Activated T-helper 17 cell treated with anti-CD3 and anti-CD28 coated beads, Interleukin-2, amount 50 U/mL, for 72 hours (primary cell): ENCODE measurements at regions not wholly inside any gene's neighbourhood (a gene's known extent, or its start where the extent isn't known, plus 50 kb on each side); places are given as distances from the start of the nearest gene placed in this dataset.
"Not testable (repeated sequence)": the region's sequence is repeated elsewhere in the genome, so short reads cannot be mapped to it uniquely, and the experiment has no call there.

Experiments
- ATAC-seq: fragments of 150-1000 bp; cut with Tn5 transposase; replicated peaks from 2 replicates; pipeline ENCODE4 v1.10.0; 2021; ENCODE audit warnings: mild to moderate bottlenecking, moderate library complexity
- H3K27ac Mint-ChIP-seq: one replicate; pipeline ENCODE4 v1.8.0; 2022; ENCODE audit warnings: mixed read lengths
- H3K27me3 Mint-ChIP-seq: one replicate; pipeline ENCODE4 v1.8.0; 2022; ENCODE audit warnings: mixed read lengths
- H3K36me3 Mint-ChIP-seq: one replicate; pipeline ENCODE4 v1.8.0; 2022; ENCODE audit warnings: low read depth, mild to moderate bottlenecking, mixed read lengths
- H3K4me1 Mint-ChIP-seq: one replicate; pipeline ENCODE4 v1.8.0; 2022; ENCODE audit warnings: mixed read lengths
- H3K4me3 Mint-ChIP-seq: one replicate; pipeline ENCODE4 v1.8.0; 2022; ENCODE audit warnings: mild to moderate bottlenecking, mixed read lengths
- H3K9me3 Mint-ChIP-seq: one replicate; pipeline ENCODE4 v1.8.0; 2022; ENCODE audit warnings: mixed read lengths

DNA sequence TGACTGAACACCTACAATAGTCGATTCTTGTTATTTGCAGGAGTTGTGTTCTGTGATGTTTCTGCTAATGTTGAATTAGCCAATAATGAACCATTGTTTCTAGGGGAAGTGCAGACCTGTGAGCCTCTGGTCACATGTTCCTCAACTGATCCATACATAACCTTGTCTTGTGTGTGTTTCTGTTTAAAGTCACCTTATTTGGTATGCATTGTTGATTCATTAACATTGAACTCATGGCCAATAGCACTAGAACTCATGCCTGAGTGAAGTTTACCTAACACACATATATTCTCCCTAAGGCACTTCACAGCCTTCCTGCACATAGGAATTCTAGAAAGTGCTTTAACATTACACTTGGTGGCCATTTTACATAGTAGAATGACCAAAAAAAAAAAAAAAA is 271.8 kb upstream of the PLET1 start:
- no peak for ATAC-seq
- Mint-ChIP-seq H3K4me1 (peaks cover 1% of the 10 kb centered on the region), H3K4me3 (no peak overlapping the region), H3K27me3 (peaks cover 24% of the 10 kb centered on the region), H3K27ac (no peak overlapping the region), H3K9me3 (no peaks in the 10 kb centered on the region), H3K36me3 (no peaks in the 10 kb centered on the region)

DNA sequence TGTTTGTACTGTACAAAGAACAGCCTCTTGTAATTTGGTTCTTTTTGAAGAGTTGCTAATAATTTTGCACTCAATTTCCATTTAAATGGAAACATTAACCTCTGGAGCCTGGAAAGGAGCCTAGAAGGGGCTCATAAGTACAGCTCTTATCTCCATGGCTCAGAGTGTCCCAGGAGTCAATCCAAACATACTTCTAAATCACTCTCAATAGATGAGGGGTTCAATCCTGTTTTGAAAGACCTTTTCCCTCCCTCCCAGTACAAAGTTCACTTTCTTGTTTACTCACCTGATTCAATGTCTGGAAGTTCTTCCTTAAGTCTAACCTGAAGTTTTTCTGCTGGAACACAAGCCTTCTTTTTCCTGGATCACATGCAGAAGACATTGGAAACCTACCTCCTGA is 273.0 kb upstream of the PLET1 start:
- Mint-ChIP-seq H3K4me3 (no peak overlapping the region), H3K9me3 (no peaks in the 10 kb centered on the region), H3K36me3 (no peaks in the 10 kb centered on the region), H3K27me3 (peaks cover 24% of the 10 kb centered on the region), H3K27ac (no peak overlapping the region), H3K4me1 (peaks cover 4% of the 10 kb centered on the region)
- ATAC-seq: no peak

DNA sequence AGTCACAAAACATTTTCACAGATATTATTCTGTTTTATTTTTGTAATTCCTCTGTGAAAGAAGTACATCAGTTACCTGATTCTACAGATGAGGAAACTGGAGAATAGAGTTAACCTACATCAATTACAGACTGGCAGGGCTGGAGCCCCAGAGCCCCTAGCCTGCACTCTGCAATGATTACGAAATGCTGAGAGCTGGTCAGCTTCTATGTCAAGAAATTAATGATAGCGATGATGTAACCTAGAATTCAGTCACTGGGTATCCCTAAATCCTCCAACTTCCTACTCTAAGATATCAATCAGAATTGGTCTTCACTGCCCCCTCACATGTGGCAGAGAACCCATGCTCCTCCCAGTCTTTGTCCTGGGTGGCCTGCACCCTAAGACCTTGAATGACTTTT is 273.5 kb upstream of the PLET1 start:
- Mint-ChIP-seq H3K27me3 (peaks cover 24% of the 10 kb centered on the region), H3K27ac (no peak overlapping the region), H3K4me3 (no peak overlapping the region), H3K4me1 (peaks cover 4% of the 10 kb centered on the region), H3K36me3 (no peaks in the 10 kb centered on the region), H3K9me3 (no peaks in the 10 kb centered on the region)
- ATAC-seq: no peak

GRCh38 chr11:112537026-112537425 is 276.4 kb upstream of the PLET1 start:
- H3K27me3 Mint-ChIP-seq: peaks cover 24% of the 10 kb centered on the region
- no peaks in the 10 kb centered on the region for H3K9me3 Mint-ChIP-seq
- no peak overlapping the region for H3K4me3 Mint-ChIP-seq
- peaks cover 21% of the 10 kb centered on the region for H3K4me1 Mint-ChIP-seq
- H3K36me3 Mint-ChIP-seq: no peaks in the 10 kb centered on the region
- ATAC-seq: no peak
- peak overlapping the region; percentile 55 for H3K27ac Mint-ChIP-seq

DNA sequence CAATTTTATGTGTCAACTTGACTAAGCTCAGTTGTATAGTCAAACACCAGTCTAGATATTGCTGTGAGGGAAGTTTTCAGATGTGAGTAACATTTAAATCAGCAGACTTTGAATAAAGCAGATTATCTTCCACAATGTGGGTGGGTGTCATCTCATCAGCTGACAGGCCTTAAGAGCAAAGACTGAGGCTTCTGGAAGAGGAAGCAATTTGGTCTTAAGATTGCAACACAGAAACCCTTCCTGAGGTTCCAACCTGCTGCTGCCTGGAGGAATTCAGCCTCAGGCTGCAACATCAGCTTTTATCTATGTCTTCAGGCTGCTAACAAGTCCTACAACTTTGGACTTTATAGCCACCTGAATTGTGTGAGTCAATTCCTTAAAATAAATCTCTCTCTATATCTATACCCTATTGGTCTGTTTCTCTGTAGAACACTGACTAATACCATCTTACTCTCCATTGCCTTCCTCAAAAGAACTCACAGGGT is 277.2 kb upstream of the PLET1 start:
- H3K27ac Mint-ChIP-seq: peak overlapping the region; percentile 55
- no peaks in the 10 kb centered on the region for H3K9me3 Mint-ChIP-seq
- H3K36me3 Mint-ChIP-seq: no peaks in the 10 kb centered on the region
- peak; percentile 70 for ATAC-seq
- no peak overlapping the region for H3K4me3 Mint-ChIP-seq
- H3K27me3 Mint-ChIP-seq: peaks cover 24% of the 10 kb centered on the region
- peaks cover 25% of the 10 kb centered on the region for H3K4me1 Mint-ChIP-seq

DNA sequence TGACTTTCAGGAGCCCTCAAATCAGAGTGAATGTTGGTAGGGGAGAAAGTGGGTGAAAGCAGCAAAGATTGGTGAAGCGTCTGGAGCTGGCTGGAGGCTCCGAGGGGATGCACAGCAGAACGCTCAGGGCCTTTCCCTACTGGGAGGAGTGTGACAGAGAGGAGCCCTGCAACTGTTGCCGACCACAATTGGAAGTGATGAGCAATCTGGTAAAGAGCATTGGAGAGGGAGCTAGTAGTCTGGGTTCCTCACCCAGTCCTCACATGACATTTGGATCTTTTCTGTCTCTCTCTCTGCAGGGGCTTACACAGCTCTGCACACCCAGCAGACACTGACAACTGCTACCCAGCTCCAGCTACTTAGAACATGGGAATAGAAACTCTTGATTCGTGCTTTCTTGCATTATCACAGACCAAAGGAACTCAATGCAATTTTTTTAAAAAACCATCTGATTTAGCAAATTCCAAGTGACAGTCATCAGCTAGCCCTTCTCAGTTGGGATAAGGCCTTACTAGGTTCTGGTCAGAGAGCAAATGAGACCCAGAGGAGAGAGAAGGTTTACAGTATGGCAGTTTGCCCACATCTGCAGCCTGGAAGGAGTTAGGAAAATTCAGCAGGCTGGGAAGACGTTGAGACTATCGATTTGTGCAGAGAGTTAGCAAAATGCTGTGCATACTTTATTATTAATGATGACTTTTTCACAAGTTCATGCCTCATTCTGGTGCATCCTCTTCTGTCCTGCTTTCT is 278.0 kb upstream of the PLET1 start:
- Mint-ChIP-seq H3K36me3 (no peaks in the 10 kb centered on the region), H3K27me3 (peaks cover 21% of the 10 kb centered on the region), H3K27ac (peak overlapping the region; percentile 55), H3K4me3 (no peak overlapping the region), H3K9me3 (no peaks in the 10 kb centered on the region), H3K4me1 (peaks cover 25% of the 10 kb centered on the region)
- ATAC-seq: peak; percentile 56

- not testable (repeated sequence) for H3K4me3 Mint-ChIP-seq, H3K36me3 Mint-ChIP-seq, ATAC-seq, H3K9me3 Mint-ChIP-seq, H3K27ac Mint-ChIP-seq
- peaks cover 21% of the 10 kb centered on the region for H3K27me3 Mint-ChIP-seq
- peaks cover 25% of the 10 kb centered on the region for H3K4me1 Mint-ChIP-seq
Measured at GRCh38 chr11:112539281-112539555, 278.6 kb upstream of the PLET1 start.

DNA sequence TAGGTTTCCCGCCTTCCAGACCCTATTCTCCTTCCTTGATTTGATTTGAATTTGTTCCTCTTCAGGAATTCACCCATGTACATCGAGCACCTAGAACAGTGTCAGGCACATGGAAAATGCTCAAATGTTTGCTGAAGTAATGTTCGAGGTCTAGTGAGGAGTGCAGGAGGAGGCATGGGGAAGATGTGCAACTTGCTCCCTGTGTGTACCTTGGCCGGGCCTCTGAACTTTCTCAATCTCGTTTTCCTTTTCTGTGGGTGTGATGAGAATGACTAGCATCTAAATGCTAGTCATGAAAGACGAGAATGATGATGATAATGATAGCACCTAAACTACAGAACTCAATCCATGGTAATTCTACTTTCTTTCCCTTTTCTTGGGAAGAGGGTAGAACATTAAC is 279.1 kb upstream of the PLET1 start:
- no peaks in the 10 kb centered on the region for H3K9me3 Mint-ChIP-seq
- H3K27ac Mint-ChIP-seq: peak overlapping the region; percentile 3
- peaks cover 21% of the 10 kb centered on the region for H3K27me3 Mint-ChIP-seq
- peaks cover 25% of the 10 kb centered on the region for H3K4me1 Mint-ChIP-seq
- no peaks in the 10 kb centered on the region for H3K36me3 Mint-ChIP-seq
- ATAC-seq: peak; percentile 40
- H3K4me3 Mint-ChIP-seq: peak overlapping the region; percentile 7

DNA sequence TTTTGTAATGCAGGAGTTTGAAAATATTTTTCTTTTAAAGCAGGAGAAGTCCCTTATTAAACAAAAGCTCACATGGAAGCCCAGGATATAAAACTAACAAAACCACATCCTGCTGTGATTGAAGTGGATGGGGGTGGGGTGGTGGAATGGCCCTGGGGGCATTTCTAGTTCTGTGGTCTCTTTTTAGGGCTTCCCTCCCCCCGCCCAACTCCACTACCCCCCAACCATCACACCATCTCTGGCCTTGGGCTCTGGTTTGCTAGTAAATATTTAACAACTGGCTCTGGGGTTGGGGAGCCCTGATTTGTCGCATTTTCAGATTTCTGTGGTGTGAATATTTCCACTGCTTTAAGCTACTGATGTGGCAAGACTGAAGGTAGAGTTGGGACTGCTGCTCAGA is 279.6 kb upstream of the PLET1 start:
- Mint-ChIP-seq H3K27ac (peak overlapping the region; percentile 3), H3K4me1 (peaks cover 25% of the 10 kb centered on the region), H3K36me3 (no peaks in the 10 kb centered on the region), H3K9me3 (no peaks in the 10 kb centered on the region), H3K4me3 (peak overlapping the region; percentile 7), H3K27me3 (peaks cover 18% of the 10 kb centered on the region)
- ATAC-seq: no peak

DNA sequence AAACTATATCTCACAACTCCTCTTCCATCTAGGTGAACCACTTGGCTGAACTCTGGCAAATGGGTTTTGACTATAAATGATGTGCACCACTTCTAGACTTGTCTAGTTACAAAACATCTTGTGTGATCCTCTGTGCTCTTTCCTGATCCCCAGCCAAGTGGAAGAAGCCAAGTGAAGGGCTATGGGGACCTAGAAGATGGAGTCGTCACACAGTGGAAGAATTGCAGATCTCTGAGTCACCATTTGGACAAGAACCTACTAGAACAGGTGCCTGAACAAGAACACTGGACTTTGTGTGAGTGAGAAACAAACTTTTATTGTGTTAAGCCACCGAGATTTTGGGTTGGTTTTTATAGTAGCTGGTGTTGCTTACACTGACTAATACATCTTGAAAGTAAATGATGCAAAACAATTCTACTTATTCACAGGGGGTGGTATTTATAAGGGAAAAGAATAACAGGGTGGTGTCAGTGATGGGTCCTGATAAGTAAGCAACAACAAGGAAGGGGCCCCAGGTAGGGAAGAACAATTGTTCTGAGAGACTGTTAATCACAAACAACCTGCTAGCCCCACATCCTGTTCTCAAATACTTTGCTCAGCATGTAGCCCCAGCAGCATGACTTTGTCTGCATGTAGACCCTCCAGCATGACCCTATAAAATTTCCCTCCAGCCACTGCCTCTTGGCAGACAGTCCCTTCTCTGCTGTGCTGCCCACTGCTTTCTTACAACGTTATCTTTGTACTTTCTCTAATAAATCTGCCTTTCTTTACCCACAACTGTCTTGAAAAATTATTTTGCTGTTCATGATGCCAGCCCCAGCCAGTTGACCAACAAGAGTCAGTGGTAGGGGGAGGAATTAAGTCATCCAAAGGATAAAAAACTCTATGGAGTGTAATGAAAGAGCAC is 280.7 kb upstream of the PLET1 start:
- ATAC-seq: peak; percentile 28
- Mint-ChIP-seq H3K4me3 (peak overlapping the region; percentile 10), H3K4me1 (peaks cover 25% of the 10 kb centered on the region), H3K36me3 (no peaks in the 10 kb centered on the region), H3K27me3 (peaks cover 8% of the 10 kb centered on the region), H3K27ac (peak overlapping the region; percentile 7), H3K9me3 (no peaks in the 10 kb centered on the region)

DNA sequence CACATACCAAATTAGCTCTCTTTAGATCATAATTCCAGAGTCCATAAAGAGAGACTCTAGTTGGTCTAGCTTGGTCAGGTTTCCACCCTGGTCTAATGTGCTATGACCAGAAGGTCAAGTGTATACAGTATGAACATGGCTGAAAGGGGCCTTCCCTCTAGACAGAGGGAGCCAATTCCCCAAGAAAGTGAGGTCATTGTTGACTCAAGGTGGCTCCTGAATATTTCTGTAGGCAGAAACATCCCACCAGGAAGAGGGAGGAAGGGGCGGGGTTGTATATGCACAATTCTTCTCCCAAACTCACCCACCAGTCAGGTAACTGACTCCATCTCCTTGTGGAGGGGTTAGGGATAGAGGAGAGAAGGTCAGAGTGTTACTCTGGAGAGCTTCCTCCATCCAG is 281.8 kb upstream of the PLET1 start:
- peaks cover 4% of the 10 kb centered on the region for H3K27me3 Mint-ChIP-seq
- no peak for ATAC-seq
- no peaks in the 10 kb centered on the region for H3K9me3 Mint-ChIP-seq
- H3K36me3 Mint-ChIP-seq: no peaks in the 10 kb centered on the region
- peak overlapping the region; percentile 7 for H3K27ac Mint-ChIP-seq
- H3K4me3 Mint-ChIP-seq: no peak overlapping the region
- peaks cover 24% of the 10 kb centered on the region for H3K4me1 Mint-ChIP-seq

DNA sequence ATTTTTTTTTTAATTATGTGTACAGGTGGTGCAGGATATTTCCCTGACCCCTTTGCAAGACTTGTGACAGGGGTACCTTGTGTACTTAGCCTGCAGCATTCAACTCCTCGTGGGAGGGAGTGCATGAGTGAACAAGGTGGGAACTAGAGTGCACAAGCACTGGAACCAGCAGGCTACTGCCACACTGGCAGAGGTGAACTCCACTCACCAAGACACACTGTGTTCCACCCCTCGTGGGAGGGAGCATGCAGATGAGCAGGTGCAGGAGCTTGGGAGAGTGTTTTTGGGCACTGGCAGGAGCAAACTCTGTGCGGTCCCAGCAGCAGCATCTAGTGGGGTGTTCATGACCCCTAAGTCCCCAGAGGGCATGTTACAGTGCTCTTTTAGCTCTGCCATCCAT is 282.7 kb upstream of the PLET1 start:
- no peaks in the 10 kb centered on the region for H3K9me3 Mint-ChIP-seq
- H3K27me3 Mint-ChIP-seq: peaks cover under 1% of the 10 kb centered on the region
- no peak for ATAC-seq
- H3K36me3 Mint-ChIP-seq: no peaks in the 10 kb centered on the region
- H3K27ac Mint-ChIP-seq: no peak overlapping the region
- peaks cover 21% of the 10 kb centered on the region for H3K4me1 Mint-ChIP-seq
- H3K4me3 Mint-ChIP-seq: no peak overlapping the region

GRCh38 chr11:112548641-112549040 is 288.0 kb upstream of the PLET1 start:
- Mint-ChIP-seq H3K4me3 (no peak overlapping the region), H3K36me3 (no peaks in the 10 kb centered on the region), H3K27me3 (no peaks in the 10 kb centered on the region), H3K9me3 (no peaks in the 10 kb centered on the region), H3K27ac (no peak overlapping the region), H3K4me1 (no peaks in the 10 kb centered on the region)
- peak; percentile 66 for ATAC-seq

DNA sequence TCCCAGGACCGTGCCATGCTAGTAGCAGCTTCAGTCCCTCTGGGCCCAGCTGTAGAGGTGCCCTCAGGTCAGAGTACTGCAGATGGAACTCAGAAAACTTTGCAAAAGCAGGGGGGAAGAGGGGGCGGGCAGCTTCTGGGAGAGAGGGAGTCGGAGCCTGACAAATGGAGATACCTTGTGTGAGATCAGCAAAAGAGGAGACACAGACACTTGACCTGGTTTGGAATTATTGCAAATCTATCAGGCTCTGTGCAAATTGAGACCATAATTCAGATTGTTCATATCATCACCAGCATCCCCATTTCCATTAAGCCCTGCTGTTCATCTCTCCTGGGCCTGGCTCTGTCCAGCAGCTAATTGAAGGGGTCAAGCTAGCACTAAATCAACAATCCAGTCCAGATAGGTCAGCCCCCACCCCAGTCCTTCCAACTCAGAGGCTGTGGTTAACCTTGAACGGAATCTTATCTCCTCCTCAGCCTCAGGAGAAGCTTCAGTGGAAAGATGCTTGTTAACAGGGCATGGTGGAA is 292.6 kb upstream of the PLET1 start:
- Mint-ChIP-seq H3K27me3 (no peaks in the 10 kb centered on the region), H3K36me3 (no peaks in the 10 kb centered on the region), H3K4me1 (peaks cover 5% of the 10 kb centered on the region), H3K4me3 (no peak overlapping the region), H3K9me3 (no peaks in the 10 kb centered on the region), H3K27ac (no peak overlapping the region)
- no peak for ATAC-seq

- Mint-ChIP-seq H3K36me3 (no peaks in the 10 kb centered on the region), H3K27me3 (no peaks in the 10 kb centered on the region), H3K9me3 (no peaks in the 10 kb centered on the region), H3K4me1 (peaks cover 5% of the 10 kb centered on the region), H3K4me3 (no peak overlapping the region), H3K27ac (no peak overlapping the region)
- no peak for ATAC-seq
Measured at GRCh38 chr11:112554586-112554985, 293.9 kb upstream of the PLET1 start.
